Ishikawa (cell line): ENCODE measurements at regions not wholly inside any gene's neighbourhood (a gene's known extent, or its start where the extent isn't known, plus 50 kb on each side); places are given as distances from the start of the nearest gene placed in this dataset.

Experiments
- CEBPB ChIP-seq: IDR thresholded peaks from 2 replicates; pipeline ENCODE4 v1.6.1; 2012
- CREB1 ChIP-seq: IDR thresholded peaks from 2 replicates; pipeline ENCODE4 v1.6.1; 2012; ENCODE audit warnings: low read depth
- EGR1 ChIP-seq: IDR thresholded peaks from 2 replicates; pipeline ENCODE4 v1.6.1; 2012
- EP300 ChIP-seq: IDR thresholded peaks from 2 replicates; pipeline ENCODE4 v1.6.1; 2012; ENCODE audit warnings: borderline replicate concordance
- FOXM1 ChIP-seq: IDR thresholded peaks from 2 replicates; pipeline ENCODE4 v1.6.1; 2012; ENCODE audit warnings: low read depth, borderline replicate concordance
- NFIC ChIP-seq: IDR thresholded peaks from 2 replicates; pipeline ENCODE4 v1.6.1; 2012
- RAD21 ChIP-seq: IDR thresholded peaks from 2 replicates; pipeline ENCODE4 v1.6.1; 2012; ENCODE audit warnings: low read depth
- TAF1 ChIP-seq: IDR thresholded peaks from 2 replicates; pipeline ENCODE4 v1.6.1; 2012; ENCODE audit warnings: low read depth, mild to moderate bottlenecking
- TCF12 ChIP-seq: IDR thresholded peaks from 2 replicates; pipeline ENCODE4 v1.6.1; 2012; ENCODE audit warnings: low read depth
- TEAD4 ChIP-seq: IDR thresholded peaks from 2 replicates; pipeline ENCODE4 v1.6.1; 2012
- YY1 ChIP-seq: IDR thresholded peaks from 2 replicates; pipeline ENCODE4 v1.6.1; 2012; ENCODE audit warnings: low read depth
- ZBTB7A ChIP-seq: IDR thresholded peaks from 2 replicates; pipeline ENCODE4 v1.6.1; 2012; ENCODE audit warnings: low read depth
- TF ChIP-seq, protein P1 (sequence below): IDR thresholded peaks from 2 replicates; pipeline ENCODE4 v1.6.1; 2012; ENCODE audit warnings: low read depth, mild to moderate bottlenecking
- TF ChIP-seq, protein P2 (sequence below): IDR thresholded peaks from 2 replicates; pipeline ENCODE4 v1.6.1; 2012
- TF ChIP-seq, protein P3 (sequence below): IDR thresholded peaks from 2 replicates; pipeline ENCODE4 v1.6.1; 2012

DNA sequence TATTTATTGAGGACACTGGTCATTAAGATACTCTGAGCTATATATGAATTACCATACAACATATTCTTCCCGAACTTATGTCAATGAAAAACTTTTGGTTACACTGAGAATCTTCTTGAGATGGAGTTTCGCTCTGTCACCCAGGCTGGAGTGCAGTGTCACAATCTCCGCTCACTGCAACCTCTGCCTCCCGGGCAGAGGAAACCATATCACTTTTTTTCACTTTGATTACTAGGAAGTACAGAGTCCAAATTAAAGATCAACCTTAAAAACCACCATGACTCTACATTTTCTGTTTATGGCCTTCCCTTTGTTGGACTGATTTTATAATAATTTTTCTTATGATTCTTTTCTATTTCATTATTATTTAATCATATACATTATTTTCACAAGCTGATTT is 336.5 kb downstream of the FSCB start:
- TF ChIP-seq NFIC (no peak), TAF1 (no peak), FOXM1 (no peak), TEAD4 (no peak), TCF12 (no peak), YY1 (no peak), RAD21 (no peak)
- TF ChIP-seq, protein P1, sequence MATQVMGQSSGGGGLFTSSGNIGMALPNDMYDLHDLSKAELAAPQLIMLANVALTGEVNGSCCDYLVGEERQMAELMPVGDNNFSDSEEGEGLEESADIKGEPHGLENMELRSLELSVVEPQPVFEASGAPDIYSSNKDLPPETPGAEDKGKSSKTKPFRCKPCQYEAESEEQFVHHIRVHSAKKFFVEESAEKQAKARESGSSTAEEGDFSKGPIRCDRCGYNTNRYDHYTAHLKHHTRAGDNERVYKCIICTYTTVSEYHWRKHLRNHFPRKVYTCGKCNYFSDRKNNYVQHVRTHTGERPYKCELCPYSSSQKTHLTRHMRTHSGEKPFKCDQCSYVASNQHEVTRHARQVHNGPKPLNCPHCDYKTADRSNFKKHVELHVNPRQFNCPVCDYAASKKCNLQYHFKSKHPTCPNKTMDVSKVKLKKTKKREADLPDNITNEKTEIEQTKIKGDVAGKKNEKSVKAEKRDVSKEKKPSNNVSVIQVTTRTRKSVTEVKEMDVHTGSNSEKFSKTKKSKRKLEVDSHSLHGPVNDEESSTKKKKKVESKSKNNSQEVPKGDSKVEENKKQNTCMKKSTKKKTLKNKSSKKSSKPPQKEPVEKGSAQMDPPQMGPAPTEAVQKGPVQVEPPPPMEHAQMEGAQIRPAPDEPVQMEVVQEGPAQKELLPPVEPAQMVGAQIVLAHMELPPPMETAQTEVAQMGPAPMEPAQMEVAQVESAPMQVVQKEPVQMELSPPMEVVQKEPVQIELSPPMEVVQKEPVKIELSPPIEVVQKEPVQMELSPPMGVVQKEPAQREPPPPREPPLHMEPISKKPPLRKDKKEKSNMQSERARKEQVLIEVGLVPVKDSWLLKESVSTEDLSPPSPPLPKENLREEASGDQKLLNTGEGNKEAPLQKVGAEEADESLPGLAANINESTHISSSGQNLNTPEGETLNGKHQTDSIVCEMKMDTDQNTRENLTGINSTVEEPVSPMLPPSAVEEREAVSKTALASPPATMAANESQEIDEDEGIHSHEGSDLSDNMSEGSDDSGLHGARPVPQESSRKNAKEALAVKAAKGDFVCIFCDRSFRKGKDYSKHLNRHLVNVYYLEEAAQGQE: no peak
- TF ChIP-seq, protein P2, sequence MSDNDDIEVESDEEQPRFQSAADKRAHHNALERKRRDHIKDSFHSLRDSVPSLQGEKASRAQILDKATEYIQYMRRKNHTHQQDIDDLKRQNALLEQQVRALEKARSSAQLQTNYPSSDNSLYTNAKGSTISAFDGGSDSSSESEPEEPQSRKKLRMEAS: no peak
- TF ChIP-seq, protein P3, sequence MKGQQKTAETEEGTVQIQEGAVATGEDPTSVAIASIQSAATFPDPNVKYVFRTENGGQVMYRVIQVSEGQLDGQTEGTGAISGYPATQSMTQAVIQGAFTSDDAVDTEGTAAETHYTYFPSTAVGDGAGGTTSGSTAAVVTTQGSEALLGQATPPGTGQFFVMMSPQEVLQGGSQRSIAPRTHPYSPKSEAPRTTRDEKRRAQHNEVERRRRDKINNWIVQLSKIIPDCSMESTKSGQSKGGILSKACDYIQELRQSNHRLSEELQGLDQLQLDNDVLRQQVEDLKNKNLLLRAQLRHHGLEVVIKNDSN: no peak

DNA sequence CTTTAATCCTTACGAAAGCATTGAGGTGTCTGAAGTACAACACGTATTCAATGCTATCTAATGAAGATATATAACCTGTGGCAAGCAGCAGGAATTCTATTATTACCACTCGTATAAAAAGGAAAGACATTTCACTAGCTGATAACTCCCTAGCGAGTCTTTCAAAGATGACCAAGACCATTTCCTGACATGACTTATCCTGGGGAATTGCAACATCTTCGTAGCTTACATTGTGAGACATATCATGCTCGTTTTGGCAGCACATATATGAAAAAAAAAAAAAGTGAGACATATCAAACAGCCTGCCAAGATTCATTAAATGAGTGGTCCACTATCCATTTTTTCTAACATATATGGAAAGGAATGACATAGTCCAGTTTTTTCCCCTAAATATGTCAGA is 337.0 kb downstream of the FSCB start:
- TF ChIP-seq EGR1 (no peak), TAF1 (no peak), RAD21 (no peak), TCF12 (no peak), NFIC (no peak), CEBPB (no peak), ZBTB7A (no peak), EP300 (no peak), TEAD4 (no peak), FOXM1 (no peak), YY1 (no peak), CREB1 (no peak)
- TF ChIP-seq, protein P1: no peak
- TF ChIP-seq, protein P2: no peak
- TF ChIP-seq, protein P3: no peak

DNA sequence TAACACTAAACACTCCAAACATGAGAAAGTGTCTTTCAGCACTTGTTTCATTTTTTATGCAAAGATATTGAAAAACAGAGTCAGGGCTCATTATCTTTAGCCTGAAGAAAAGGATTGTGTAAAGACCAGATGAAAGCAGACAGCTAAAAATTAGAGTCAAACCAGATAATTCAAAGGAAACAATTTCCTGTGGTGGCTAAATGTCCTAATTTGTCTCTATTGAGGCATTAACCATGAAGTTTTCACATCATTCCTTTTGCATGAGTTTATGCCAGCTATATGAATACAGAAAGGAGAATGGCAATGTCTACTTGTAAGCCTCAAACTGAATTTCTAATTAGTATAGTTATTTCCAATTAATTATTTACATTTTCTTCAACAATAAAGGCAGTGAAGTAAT is 338.5 kb downstream of the FSCB start:
- TF ChIP-seq, protein P3: no peak
- TF ChIP-seq, protein P1: no peak
- no peak for TF ChIP-seq YY1
- TF ChIP-seq FOXM1: no peak
- TF ChIP-seq CEBPB: no peak
- TF ChIP-seq CREB1: no peak
- no peak for TF ChIP-seq EGR1
- TF ChIP-seq TEAD4: no peak
- TF ChIP-seq EP300: no peak
- TF ChIP-seq, protein P2: no peak
- no peak for TF ChIP-seq TAF1
- TF ChIP-seq RAD21: no peak
- TF ChIP-seq ZBTB7A: no peak
- TF ChIP-seq TCF12: no peak
- TF ChIP-seq NFIC: no peak

DNA sequence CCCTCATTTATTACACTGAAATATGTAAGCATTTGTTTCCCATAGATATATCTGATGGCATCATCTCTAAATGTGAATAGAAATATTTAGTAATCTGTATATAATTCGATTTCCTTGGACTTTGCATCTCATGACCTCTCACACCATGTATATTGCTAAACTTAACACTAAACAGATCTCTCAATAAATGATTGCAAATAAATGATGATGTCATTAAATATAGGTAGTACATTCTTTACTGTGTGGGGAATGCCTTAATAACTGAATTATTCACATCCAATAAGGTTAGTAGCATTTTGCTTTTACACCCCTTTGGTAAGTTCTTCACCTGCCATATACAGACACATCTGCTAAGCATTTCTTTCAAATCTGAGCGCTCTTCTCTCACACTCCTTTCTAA is 340.5 kb downstream of the FSCB start:
- TF ChIP-seq CEBPB: no peak
- TF ChIP-seq EP300: no peak
- TF ChIP-seq ZBTB7A: no peak
- no peak for TF ChIP-seq TEAD4
- TF ChIP-seq, protein P2: no peak
- TF ChIP-seq YY1: no peak
- no peak for TF ChIP-seq FOXM1
- TF ChIP-seq RAD21: no peak
- no peak for TF ChIP-seq TCF12
- TF ChIP-seq, protein P1: no peak
- no peak for TF ChIP-seq NFIC
- no peak for TF ChIP-seq TAF1
- no peak for TF ChIP-seq CREB1
- TF ChIP-seq, protein P3: no peak
- TF ChIP-seq EGR1: no peak
